Kidney (tissue), 13 donors: ENCODE measurements at regions not wholly inside any gene's neighbourhood (a gene's known extent, or its start where the extent isn't known, plus 50 kb on each side); places are given as distances from the start of the nearest gene placed in this dataset.

ENCODE experiments used
- DNase-seq, 5 donors: peaks; one replicate each; pipeline ENCODE4 v3.0.0-alpha.2; 2013 to 2020
- FAIRE-seq: peaks from 2 replicates; lab custom pipeline; 2012; peaks lifted over from hg19 to GRCh38; lab: Jason Lieb, UNC
- H3K27ac ChIP-seq, 2 donors: one replicate each; pipeline ENCODE4 v1.7.0; 2013; ENCODE audit warnings: low read depth in 2 of 2, low read length in 2 of 2, inconsistent platforms in 1 of 2
- H3K27me3 ChIP-seq: one replicate; pipeline ENCODE4 v1.7.1; 2013; ENCODE audit warnings: low read length, inconsistent platforms; ENCODE audit not compliant: control insufficient read depth, insufficient read depth
- H3K36me3 ChIP-seq, 3 donors: one replicate each; pipeline versions ENCODE4 v1.7.0 to v1.7.1; 2013; ENCODE audit warnings: low read length in 3 of 3, control low read depth in 1 of 3, inconsistent platforms in 1 of 3; ENCODE audit not compliant: insufficient read depth in 3 of 3, control insufficient read depth in 2 of 3
- H3K4me1 ChIP-seq, 3 donors: one replicate each; pipeline versions ENCODE4 v1.7.0 to v1.7.1; 2013; ENCODE audit warnings: low read length in 3 of 3, inconsistent platforms in 1 of 3, low read depth in 1 of 3; ENCODE audit not compliant: control insufficient read depth in 2 of 3, insufficient read depth in 2 of 3
- H3K4me3 ChIP-seq, 3 donors: one replicate each; pipeline versions ENCODE4 v1.7.0 to v1.8.1; 2013; ENCODE audit warnings: low read length in 3 of 3, control low read depth in 1 of 3, inconsistent platforms in 1 of 3
- H3K9ac ChIP-seq, 3 donors: one replicate each; pipeline versions ENCODE4 v1.7.0 to v1.7.1; 2013; ENCODE audit warnings: low read length in 3 of 3, control low read depth in 1 of 3, inconsistent platforms in 1 of 3
- H3K9me3 ChIP-seq, 3 donors: one replicate each; pipeline versions ENCODE4 v1.7.0 to v1.7.1; 2013; ENCODE audit warnings: low read length in 3 of 3, control low read depth in 1 of 3, inconsistent platforms in 1 of 3; ENCODE audit not compliant: control insufficient read depth in 2 of 3, insufficient read depth in 1 of 3
- intact Hi-C: fragments of 100-400 bp; cut with DNase I; formaldehyde crosslinking; loops from one replicate; pipeline ENCODE4 v1.11.1; 2022
- TF ChIP-seq, protein P1 (sequence below): IDR thresholded peaks from 3 replicates; pipeline ENCODE4 v1.5.1; 2012; ENCODE audit warnings: mild to moderate bottlenecking, moderate library complexity, borderline replicate concordance; ENCODE audit not compliant: insufficient read depth; ENCODE audit errors: extremely low read depth
- donor health status: control.
- donor health status: control.
- donor health status: control.
- donor health status: control.
- donor health status: control.
- donor health status: DM: yes; HTN: yes; CAD: no.
- donor health status: Normal renal cell carcinoma (clear cell type).

DNA sequence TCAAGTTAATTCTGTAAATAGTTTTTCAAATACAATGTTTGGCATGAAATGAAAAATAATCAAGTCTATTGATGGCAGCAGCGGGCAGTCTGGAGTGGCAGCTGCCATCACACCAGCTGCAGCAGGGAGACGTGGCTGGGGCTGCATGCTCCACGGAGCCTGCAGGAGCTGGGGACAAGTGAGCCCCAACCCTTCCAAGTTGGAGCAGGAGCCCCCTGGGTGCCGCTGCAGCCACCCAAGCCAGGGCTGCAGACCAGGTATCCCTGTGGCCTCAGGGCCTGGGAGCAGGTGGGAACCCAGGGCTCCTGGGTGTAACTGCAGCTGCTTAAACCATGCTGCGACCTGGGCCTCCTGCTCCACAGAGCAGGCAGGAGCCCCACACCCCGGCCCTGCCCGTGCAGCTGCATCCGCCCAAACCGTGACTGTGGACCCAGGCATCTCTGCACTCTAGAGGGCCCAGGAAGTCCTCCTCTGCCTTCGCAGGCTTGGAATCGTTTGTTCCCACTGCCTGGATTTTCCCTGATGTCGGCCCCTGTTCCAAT, 257.4 kb downstream of the PLOD2 start:
- Histone ChIP-seq H3K27ac (no peak overlapping the region), H3K4me1 (no peaks in the 10 kb centered on the region), H3K9me3 (no peaks in the 10 kb centered on the region), H3K36me3 (no peaks in the 10 kb centered on the region), H3K4me3 (no peak overlapping the region), H3K9ac (no peak overlapping the region), H3K27me3 (no peaks in the 10 kb centered on the region)
- intact Hi-C loops = no loop called here
- no peak for FAIRE-seq
- DNase-seq = peak in 1 of 5 donors; percentile 45
- TF ChIP-seq, protein P1, sequence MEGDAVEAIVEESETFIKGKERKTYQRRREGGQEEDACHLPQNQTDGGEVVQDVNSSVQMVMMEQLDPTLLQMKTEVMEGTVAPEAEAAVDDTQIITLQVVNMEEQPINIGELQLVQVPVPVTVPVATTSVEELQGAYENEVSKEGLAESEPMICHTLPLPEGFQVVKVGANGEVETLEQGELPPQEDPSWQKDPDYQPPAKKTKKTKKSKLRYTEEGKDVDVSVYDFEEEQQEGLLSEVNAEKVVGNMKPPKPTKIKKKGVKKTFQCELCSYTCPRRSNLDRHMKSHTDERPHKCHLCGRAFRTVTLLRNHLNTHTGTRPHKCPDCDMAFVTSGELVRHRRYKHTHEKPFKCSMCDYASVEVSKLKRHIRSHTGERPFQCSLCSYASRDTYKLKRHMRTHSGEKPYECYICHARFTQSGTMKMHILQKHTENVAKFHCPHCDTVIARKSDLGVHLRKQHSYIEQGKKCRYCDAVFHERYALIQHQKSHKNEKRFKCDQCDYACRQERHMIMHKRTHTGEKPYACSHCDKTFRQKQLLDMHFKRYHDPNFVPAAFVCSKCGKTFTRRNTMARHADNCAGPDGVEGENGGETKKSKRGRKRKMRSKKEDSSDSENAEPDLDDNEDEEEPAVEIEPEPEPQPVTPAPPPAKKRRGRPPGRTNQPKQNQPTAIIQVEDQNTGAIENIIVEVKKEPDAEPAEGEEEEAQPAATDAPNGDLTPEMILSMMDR = no peak

DNA sequence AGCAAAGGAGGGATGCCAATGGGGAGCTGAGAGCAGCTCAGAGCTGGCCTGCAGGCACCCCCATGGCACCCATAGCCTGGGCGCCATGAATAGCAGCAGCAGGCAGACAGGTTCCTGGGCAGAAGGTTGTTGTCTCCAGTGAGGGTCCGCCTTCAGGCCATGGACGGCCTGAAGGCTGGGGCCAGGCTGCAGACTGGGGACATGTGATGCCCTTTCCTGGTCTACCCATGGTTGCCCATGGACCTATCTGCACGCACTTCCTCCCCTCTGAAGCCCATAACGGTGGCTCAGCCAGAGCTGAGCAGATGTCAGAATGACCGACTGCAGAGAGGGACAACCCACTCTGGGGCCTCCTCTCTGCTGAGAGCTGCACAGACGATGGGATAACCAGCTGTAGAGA, 256.8 kb downstream of the PLOD2 start:
- no peak for FAIRE-seq
- Histone ChIP-seq H3K4me1 (no peaks in the 10 kb centered on the region), H3K9ac (no peak overlapping the region), H3K4me3 (no peak overlapping the region), H3K9me3 (no peaks in the 10 kb centered on the region), H3K27me3 (no peaks in the 10 kb centered on the region), H3K36me3 (no peaks in the 10 kb centered on the region), H3K27ac (no peak overlapping the region)
- intact Hi-C loops = no loop called here
- TF ChIP-seq, protein P1 = no peak
- DNase-seq = peak in 1 of 5 donors; percentile 43

DNA sequence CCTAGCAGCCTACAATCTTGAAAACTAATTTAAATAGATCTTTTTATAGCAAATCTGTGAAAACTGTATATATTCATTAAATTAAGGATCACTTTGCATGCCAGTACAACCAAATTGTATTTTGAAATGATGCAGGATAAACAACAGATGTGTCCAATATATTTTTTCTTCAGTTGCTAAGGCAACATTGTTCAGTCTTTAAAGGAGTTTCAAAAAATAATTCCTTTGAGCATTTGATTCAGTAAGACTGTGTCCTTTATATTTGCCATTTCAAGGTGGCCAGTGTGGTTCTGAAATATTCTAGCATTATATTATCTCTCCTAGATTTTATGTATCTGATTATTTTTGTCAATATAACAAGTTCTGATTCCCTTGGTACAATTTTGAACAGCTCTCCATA, 254.7 kb downstream of the PLOD2 start:
- FAIRE-seq = no peak
- H3K9ac ChIP-seq = no peak overlapping the region
- TF ChIP-seq, protein P1 = no peak
- H3K9me3 ChIP-seq = no peaks in the 10 kb centered on the region
- no peaks in the 10 kb centered on the region for H3K4me1 ChIP-seq
- no peak overlapping the region for H3K27ac ChIP-seq
- H3K4me3 ChIP-seq = no peak overlapping the region
- H3K27me3 ChIP-seq = no peaks in the 10 kb centered on the region
- no peak for DNase-seq
- no peaks in the 10 kb centered on the region for H3K36me3 ChIP-seq
- intact Hi-C loops = no loop called here

DNA sequence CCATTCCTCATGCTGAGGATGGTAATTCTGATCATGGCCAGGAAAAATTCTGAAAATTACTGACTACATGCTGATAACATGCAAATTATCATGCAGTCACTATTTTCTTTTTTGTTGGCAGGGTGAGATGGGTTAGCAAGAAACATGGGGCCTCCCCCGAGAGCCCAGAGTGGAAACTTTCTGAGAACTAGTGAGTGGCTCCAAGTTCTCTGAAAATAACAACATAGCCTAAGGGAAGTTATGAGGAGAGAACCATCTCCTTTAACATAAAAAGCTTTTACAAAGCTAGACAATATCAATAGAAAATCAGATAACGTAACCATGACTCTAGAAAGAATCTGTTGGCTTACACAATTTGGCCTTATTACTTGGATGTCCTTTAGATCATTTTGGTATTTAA, 254.2 kb downstream of the PLOD2 start:
- Histone ChIP-seq H3K9ac (no peak overlapping the region), H3K27ac (no peak overlapping the region), H3K36me3 (no peaks in the 10 kb centered on the region), H3K4me3 (no peak overlapping the region), H3K4me1 (no peaks in the 10 kb centered on the region), H3K27me3 (no peaks in the 10 kb centered on the region), H3K9me3 (no peaks in the 10 kb centered on the region)
- DNase-seq (no peak), FAIRE-seq (no peak)
- TF ChIP-seq, protein P1 = no peak
- intact Hi-C loops = no loop called here
